Occipital lobe (tissue), 1 donor: ENCODE measurements at regions not wholly inside any gene's neighbourhood (a gene's known extent, or its start where the extent isn't known, plus 50 kb on each side); places are given as distances from the start of the nearest gene placed in this dataset.

Experiments used
- DNase-seq: peaks from one replicate; lab custom pipeline; 2025; lab: John Stamatoyannopoulos, UW

- DNase-seq, result no peak
Measured at GRCh38 chr2:226440127-226440918, 359.3 kb downstream of the IRS1 start.

DNA sequence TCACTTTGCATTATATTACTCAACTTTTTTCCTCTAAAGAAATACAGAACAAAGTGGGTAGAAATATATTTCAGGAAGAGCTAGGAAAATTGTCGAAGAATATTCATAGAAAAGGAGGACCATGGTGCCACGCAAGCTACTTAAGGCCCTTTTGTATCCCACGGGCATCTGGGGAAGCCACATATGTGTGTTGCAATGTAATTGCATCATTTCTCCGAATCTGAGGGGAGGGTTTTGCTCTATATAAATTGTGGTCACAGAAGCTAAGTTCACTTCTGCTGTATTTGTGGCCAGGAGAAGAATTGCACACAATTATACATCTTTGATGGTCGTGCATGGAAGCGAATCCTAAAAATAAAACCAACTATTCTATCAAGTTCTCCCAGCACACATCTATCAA is 360.3 kb downstream of the IRS1 start:
- no peak for DNase-seq

DNA sequence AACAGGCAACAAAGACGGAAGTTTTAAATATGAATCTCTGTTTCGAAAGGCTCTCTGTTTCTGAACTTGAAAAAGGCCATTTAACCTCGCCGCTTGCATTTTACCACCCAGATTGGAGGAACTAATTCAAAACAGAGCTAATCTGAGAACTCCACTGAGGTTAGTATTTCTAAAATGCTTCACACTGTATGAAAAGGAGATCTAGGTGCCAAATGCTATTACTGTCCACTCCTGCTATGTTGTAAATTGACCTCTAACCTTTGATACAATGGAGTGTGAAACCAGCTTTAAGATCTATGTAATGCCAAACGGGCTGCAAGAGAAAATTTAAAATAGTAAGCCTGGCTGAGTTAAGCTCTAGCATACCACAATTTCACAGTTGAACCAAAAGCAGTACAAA is 364.5 kb downstream of the IRS1 start:
- no peak for DNase-seq

GRCh38 chr2:226434702-226435101 is 364.9 kb downstream of the IRS1 start:
- no peak for DNase-seq

DNA sequence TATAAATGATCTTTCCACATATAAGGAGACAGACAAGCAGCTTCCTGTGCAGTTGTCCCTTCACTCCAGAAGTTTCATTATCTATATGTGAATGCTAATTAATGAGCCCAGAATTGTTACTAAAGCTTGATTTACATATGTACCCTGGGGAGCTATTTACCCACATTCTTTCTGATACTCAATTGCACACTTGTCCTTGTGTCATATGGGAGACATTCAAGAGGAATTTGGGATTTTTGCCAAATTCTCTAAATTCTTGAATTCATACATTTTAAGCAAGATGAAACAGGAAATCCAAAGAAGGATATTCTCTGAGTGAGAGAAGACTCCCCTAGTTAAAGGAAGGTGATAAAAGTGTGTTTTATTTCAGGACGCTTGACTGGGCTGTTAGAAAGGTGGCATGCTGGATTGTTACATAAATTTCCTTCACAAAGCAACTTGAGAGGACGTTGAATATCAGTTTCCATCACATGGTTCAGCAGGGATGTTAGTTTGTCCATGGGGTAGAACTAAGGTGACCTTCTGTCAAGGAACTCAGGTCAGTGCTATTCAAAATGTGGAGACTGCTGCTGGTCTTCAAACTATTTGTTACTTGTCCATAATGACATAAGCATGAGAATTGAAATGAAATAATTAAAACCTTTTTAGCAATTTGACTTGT is 368.2 kb downstream of the IRS1 start:
- DNase-seq, result no peak

- no peak for DNase-seq
Measured at GRCh38 chr2:226429476-226429875, 370.1 kb downstream of the IRS1 start.

GRCh38 chr2:226427538-226428307 is 371.9 kb downstream of the IRS1 start:
- DNase-seq, result no peak

GRCh38 chr2:226426292-226426736 is 373.3 kb downstream of the IRS1 start:
- DNase-seq, result no peak

DNA sequence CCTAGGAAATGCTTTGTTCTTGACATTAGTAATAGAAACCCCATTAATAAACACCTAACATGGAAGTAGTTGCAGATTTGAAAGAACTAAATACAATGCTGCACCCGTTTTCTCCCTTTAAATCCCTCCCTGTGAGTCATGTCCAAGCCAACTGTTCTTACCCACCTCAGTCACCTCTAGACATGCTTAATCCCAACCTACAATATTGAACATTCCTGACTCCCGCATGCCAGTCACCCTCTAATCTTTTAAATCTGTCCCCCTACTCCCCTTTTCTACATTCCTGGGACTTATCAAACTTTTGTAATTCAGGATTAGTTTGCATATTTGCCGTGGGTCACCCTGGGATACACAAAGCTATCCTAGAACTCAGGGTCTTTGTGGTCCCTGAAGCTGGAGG is 374.6 kb downstream of the IRS1 start:
- no peak for DNase-seq

DNA sequence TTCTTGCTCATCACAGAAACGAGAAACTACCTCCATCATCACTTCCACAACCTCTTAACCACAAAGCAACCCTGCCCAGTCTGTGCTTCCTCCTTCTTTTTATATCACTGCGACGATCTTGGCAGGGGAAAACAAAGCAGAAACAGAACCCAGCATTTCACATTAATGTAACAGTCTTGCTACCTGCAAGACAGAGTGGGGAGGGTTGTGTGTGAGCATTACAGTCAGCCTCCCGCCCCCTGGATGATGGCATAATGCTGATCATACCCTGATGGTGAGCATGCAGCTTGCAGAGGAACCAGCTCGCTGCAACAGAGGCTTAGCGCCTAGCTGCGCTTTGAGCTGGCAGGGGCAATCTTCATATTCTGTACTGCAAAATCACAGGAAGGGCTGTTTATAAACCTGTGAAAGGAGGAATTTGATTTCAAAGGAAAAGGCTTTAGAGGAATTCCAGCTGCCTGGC is 376.1 kb downstream of the IRS1 start:
- peak; percentile 11 for DNase-seq

GRCh38 chr2:226420646-226421045 is 379.0 kb downstream of the IRS1 start:
- no peak for DNase-seq

DNA sequence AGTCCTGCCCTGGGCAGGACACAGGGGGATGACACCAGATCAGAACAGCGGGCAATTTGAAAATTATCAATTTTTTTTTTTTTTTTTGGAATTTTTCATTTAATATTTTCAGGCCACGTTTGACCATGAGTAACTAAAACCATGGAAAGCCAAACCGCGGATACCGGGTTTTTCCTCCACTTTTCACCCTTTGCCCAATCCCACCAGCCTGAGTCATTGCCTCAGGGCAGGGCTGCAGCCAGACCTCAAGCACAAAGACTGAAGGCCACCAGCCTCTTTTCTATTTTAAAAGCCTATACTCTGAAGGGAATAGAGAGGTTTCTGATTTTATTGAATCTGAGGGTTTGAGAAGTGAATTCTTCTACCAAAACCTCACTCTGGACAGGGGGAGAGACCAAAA is 381.1 kb downstream of the IRS1 start:
- no peak for DNase-seq

GRCh38 chr2:226414335-226414734 is 385.3 kb downstream of the IRS1 start:
- no peak for DNase-seq

- DNase-seq, result no peak
Measured at GRCh38 chr2:226413498-226414130, 386.0 kb downstream of the IRS1 start.

GRCh38 chr2:226411727-226412360 is 387.8 kb downstream of the IRS1 start:
- no peak for DNase-seq

GRCh38 chr2:226411205-226411604 is 388.4 kb downstream of the IRS1 start:
- DNase-seq, result no peak

DNA sequence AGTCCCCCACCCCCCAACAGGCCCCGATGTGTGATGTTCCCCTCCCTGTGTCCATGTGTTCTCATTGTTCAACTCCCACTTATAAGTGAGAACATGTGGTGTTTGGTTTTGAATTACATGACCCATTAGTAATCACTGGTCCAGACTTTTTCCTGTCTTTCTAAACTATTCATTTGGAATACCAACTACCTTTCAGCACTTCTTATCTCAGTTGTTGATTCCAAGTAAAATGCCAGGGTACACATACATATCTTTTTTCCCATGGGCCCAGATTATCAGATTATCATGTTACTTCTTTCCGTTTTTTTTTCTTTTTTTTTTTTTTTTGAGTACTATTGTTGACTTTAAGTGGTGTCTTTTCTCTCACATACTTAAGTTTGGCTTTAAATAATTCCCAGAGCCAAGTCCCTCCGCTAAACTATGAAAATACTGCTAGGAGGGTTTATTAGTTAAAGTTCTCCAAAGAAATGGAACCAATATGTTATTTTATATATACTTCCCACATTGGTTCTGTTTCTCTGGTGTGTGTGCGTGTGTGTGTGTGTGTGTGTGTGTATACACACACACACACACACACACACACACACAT is 389.3 kb downstream of the IRS1 start:
- DNase-seq, result no peak

DNA sequence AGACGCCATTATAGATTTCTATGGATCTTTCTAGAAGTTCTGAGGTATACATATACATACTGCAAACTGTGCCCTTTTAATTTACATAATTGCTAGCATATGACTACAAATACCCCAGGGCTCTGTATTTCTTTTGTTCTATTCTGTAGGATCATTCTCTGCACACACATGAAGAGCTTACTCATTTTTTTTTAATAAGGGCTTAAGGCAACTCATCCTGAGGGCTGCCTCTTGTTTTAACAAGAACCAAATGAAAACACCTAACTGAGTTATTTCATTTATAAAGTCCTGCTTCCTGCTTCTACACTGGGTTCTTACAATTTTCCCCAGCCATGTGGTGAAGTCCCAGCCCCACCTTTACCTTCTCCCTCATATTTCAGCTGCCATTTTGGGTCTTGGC is 390.5 kb downstream of the IRS1 start:
- DNase-seq, result no peak

GRCh38 chr2:226408141-226408540 is 391.5 kb downstream of the IRS1 start:
- DNase-seq, result no peak

DNA sequence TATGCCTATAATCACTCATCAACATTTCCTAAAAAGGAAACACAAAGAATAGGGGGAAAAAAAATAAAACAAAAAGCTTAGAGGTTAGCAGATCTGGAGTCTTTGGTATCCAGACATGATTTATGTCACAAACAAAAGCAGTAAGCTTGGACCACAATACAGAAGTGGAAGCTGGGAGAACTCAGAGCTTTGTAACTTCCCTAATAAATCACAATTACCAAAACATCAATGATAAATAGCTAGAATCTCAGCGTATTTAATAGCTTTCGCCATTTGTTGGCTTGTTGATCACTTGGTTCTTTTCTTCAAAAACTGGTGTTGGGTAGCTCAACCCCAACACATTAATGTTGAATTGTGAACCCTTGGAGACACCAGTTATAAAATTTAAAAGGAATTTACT is 392.5 kb downstream of the IRS1 start:
- no peak for DNase-seq

GRCh38 chr2:226405465-226405864 is 394.2 kb downstream of the IRS1 start:
- no peak for DNase-seq
